Activated naive CD4-positive, alpha-beta T cell treated with anti-CD3 and anti-CD28 coated beads for 36 hours (primary cell): ENCODE measurements at regions not wholly inside any gene's neighbourhood (a gene's known extent, or its start where the extent isn't known, plus 50 kb on each side); places are given as distances from the start of the nearest gene placed in this dataset.

ENCODE experiments used
- CTCF ChIA-PET: fragments of 350-600 bp; sonication (Branson Sonifier 250); formaldehyde crosslinking; loops from one replicate; lab custom pipeline; 2021; ENCODE audit warnings: antibody characterized with exemption; lab: Charles Lee
- DNase-seq: peaks from one replicate; pipeline ENCODE4 v3.0.0-alpha.2; 2020
- H3K27ac Mint-ChIP-seq: one replicate; pipeline ENCODE4 v1.8.0; 2021; ENCODE audit warnings: mild to moderate bottlenecking, mixed read lengths
- H3K27me3 Mint-ChIP-seq: one replicate; pipeline ENCODE4 v1.8.0; 2021; ENCODE audit warnings: low read depth, mixed read lengths
- H3K36me3 Mint-ChIP-seq: one replicate; pipeline ENCODE4 v1.8.0; 2021; ENCODE audit warnings: low read depth, mixed read lengths
- H3K4me1 Mint-ChIP-seq: one replicate; pipeline ENCODE4 v1.8.0; 2021; ENCODE audit warnings: low read depth, mixed read lengths
- H3K4me3 Mint-ChIP-seq: one replicate; pipeline ENCODE4 v1.8.0; 2021; ENCODE audit warnings: mild to moderate bottlenecking, moderate library complexity, mixed read lengths
- H3K9me3 Mint-ChIP-seq: one replicate; pipeline ENCODE4 v1.8.0; 2021; ENCODE audit warnings: mixed read lengths
- intact Hi-C: fragments of 100-400 bp; cut with micrococcal nuclease; formaldehyde crosslinking; loops from one replicate; pipeline ENCODE4 v1.15.1; 2023

DNA sequence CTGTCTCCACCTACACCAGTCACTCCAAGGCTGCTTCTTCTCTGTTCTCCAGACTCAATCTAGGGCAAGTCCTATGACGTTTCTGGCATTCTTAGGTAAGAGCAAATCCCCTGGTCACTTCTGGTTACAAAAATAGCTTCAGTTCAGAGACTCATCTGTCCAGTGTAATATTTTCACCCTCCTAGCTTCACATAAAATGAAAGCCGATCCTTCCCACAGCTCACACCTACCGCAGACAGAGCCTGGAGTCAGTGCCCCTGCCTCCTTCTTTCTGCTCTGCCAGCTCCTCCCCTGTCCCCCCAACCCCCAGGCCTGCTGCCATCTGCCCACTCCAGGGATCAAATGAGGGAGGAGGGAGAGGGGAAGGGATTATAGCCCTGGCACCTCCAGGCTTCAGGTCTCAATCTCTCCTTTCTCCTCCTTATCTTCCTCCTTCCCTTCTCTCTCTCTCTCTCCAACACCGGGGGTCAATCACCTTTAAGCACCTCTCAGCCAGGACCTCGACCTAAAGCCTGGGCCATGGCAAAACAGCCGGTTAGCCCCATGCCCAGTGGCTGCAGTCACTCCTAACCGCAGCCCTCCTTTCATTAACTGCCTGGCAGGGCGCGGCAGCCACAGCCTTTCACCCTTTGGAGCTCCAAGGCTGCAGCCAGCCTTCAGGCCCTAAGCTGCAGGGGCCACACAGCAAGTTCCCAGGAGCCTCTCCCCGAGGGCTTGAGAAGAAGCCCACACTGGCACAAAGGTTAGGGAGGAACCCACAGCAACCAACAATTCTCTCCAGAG lies 292.6 kb upstream of the MGMT start:
- Mint-ChIP-seq H3K27me3 (no peaks in the 10 kb centered on the region), H3K36me3 (no peaks in the 10 kb centered on the region), H3K4me1 (peaks cover 4% of the 10 kb centered on the region), H3K9me3 (no peaks in the 10 kb centered on the region), H3K4me3 (no peak overlapping the region), H3K27ac (no peak overlapping the region)
- intact Hi-C loops, result no loop called here
- CTCF ChIA-PET, result no interaction called here
- DNase-seq, result no peak

DNA sequence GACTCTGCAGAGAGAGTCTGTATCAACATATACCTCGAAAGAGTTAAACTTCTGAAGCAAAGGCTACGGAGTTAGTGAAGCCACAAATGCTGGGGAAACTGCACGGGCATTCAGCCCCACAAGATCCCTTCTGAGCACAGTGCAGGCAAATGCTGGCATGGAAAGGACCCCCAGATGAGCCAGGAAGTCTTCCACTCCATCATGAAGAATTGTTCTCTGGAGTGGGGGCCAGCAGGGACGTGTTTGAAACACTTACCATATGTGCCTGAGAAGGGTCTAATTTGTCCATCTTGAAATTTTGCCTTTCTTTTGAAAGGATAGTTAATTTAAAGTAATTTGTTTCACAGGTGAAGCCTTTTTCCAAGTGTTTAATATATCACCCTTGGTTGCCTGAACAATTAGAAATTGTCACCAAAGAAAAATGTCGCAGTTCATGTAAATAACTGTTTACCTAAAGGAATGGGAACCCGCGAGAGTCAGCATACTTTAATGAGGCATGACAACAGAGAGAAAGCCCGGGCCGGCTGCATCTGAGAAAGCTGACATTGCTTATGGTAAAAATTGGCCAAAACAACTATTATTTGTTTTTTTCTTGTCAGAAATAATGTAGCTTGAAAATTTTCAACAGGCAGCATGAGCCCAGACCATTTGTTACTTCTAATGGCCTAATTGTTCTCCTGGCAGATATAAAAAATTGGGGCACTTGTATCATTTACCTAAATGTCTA lies 287.6 kb upstream of the MGMT start:
- peaks cover 2% of the 10 kb centered on the region for H3K4me1 Mint-ChIP-seq
- no peaks in the 10 kb centered on the region for H3K9me3 Mint-ChIP-seq
- no peak for DNase-seq
- intact Hi-C loops, result no loop called here
- H3K27ac Mint-ChIP-seq, result no peak overlapping the region
- H3K36me3 Mint-ChIP-seq, result no peaks in the 10 kb centered on the region
- H3K4me3 Mint-ChIP-seq, result no peak overlapping the region
- CTCF ChIA-PET, result no interaction called here
- H3K27me3 Mint-ChIP-seq, result no peaks in the 10 kb centered on the region

DNA sequence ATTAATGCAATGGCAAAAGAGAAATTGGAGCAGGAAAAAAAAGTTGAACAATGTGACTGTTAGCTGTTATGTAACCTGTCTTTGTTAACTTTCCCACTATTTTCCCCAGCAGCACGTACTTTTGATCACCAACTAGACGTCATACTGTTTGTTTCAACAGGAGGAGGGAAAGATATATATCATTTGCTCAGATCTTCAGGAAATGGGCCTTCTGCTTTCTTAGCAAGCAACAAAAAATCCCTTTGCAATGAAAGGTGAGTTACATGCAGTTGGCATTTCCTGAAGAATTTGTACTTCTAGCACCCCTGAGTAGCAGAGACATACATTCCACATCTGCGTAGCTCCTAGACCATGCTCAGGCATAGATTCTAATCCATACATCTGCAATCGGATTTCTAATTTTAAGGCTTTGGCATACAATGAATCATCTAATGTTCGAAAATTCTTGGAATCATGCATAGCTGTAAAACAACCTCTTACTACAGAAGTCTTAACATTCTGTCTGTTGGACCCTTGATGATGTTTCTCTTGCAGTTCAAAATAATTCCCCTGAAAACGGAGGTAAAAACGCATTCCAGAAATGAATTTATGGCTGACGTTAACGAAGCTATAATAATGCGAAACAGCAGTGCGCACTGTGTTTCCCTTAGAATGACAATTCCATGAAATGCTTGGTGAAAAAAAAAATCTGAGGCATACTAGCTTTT lies 286.9 kb upstream of the MGMT start:
- intact Hi-C loops, result no loop called here
- Mint-ChIP-seq H3K9me3 (no peaks in the 10 kb centered on the region), H3K4me3 (no peak overlapping the region), H3K36me3 (no peaks in the 10 kb centered on the region), H3K27ac (no peak overlapping the region), H3K27me3 (no peaks in the 10 kb centered on the region), H3K4me1 (peaks cover 2% of the 10 kb centered on the region)
- no peak for DNase-seq
- CTCF ChIA-PET, result no interaction called here

DNA sequence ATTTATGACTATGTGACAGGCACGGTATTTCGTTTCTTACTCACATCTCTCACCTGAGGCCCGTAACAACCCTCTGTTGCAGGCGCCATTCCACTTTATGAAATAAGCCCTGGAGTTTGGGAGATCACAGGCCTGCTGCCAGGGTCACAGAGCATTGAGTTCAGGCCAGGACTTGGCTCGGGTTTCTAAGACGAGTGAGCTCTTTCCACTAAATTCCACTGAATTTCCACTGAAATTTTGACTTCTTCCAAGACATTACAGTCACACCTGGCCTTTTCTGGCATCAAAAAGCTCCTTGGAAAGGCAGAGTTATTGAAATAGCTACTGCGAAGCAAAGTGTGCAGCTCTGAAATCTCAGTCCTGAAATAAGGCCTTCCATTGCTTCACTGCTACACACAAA lies 282.8 kb upstream of the MGMT start:
- CTCF ChIA-PET, result no interaction called here
- Mint-ChIP-seq H3K4me3 (no peak overlapping the region), H3K9me3 (peaks cover 13% of the 10 kb centered on the region), H3K27me3 (no peaks in the 10 kb centered on the region), H3K4me1 (peaks cover 2% of the 10 kb centered on the region), H3K27ac (no peak overlapping the region), H3K36me3 (peaks cover 2% of the 10 kb centered on the region)
- intact Hi-C loops, result no loop called here
- DNase-seq, result no peak

DNA sequence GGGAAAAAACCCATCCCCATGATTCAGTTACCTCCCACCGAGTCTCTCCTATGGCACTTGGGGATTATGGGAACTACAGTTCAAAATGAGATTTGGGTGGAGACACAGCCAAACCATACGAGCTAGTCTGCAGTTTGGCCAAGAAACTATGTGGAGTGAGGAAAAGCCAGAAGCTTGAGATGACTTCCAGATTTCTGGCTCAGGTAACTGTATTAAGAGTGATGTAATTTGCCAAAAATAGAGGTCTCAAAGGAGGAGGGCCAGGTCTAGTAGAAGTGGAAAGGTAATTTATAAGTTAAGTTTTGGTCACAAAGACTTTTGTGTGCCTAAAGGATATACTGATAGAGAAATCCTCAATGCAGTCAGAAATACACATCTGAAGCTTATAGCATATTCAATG lies 279.7 kb upstream of the MGMT start:
- Mint-ChIP-seq H3K4me3 (no peak overlapping the region), H3K9me3 (peaks cover 13% of the 10 kb centered on the region), H3K36me3 (peaks cover 2% of the 10 kb centered on the region), H3K4me1 (no peaks in the 10 kb centered on the region), H3K27me3 (no peaks in the 10 kb centered on the region), H3K27ac (no peak overlapping the region)
- DNase-seq, result no peak
- intact Hi-C loops, result no loop called here
- CTCF ChIA-PET, result interaction anchor here (0.6 kb wide), 1 partner anchor 124 kb away, joined by 3 read pairs; no protein-coding TSS in a partner anchor

DNA sequence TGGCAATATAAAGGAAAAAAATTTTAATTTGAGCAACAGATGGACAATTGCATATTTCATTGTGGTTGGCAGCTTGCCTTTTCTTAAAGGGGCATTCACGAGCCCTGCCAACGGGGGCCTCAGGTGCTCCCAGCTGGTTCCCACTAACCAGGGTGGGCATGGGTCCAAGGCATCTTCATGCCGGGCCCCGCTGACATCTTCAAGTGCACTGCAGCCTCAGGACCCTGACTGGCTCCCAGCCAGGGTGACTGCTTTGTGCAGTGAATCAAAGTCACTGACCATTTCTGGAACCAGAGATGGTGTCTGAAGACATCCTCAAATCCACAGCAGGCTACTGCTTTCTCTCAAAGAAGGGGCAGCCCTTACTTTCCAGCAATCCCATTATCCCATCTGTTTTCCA lies 275.2 kb upstream of the MGMT start:
- Mint-ChIP-seq H3K36me3 (peaks cover 2% of the 10 kb centered on the region), H3K27me3 (peaks cover 5% of the 10 kb centered on the region), H3K4me3 (no peak overlapping the region), H3K4me1 (peaks cover 13% of the 10 kb centered on the region), H3K27ac (no peak overlapping the region), H3K9me3 (peaks cover 9% of the 10 kb centered on the region)
- no peak for DNase-seq
- intact Hi-C loops, result no loop called here
- CTCF ChIA-PET, result no interaction called here

DNA sequence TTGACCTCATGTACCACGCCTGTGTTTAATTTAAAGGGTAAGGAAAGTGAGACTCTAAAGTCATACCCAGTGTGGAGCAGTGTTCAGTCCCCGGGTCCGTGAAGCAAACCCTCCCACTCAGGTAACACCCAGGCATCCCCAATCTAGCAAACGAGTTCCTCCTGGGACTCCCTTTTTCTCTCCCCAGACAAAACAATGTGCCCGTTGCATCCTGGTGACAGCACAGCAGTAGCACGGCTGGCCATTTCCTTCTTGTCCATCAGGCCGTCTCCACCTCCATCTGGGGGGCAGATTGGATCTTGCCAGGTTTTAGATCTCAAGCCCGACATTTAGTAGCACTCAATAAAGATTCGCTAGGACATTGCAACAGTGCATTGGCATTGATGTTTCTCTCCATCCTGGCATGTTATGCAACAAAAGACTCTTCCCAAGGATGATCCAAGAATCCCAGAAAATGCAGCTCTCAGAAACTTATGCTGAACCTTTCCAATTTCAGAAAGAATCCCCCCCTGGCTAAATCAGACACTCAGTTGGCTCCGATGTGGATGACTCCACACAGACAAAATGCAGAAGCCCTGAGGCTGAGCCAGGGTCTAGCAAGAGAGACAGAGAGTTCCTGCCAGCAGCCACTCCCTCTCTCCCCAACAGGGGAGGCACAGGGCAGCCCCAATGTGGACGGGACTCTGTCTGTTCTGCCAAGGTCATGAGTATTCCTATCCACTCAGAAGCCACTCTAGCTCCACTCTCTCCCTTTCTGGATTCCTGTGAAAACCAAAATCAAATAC lies 274.5 kb upstream of the MGMT start:
- intact Hi-C loops, result no loop called here

DNA sequence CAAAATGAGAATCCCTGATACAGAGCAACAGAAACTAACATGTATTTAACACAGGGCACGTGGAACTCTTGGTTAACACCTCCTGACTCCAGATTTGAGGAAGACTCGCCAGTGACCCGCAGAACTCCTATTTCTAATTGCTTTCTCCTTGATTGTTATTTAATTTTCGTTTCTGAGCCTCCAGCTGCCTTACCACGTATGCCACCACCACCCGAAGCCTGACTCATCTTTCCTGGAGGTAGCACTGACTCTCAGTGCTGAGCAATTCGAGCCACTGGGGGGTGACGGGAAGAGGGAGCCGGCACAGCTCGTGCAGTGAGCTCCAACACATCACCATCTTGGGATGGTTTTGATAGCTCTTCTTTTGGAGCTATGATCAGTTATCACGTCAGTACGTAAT lies 273.9 kb upstream of the MGMT start:
- Mint-ChIP-seq H3K27ac (no peak overlapping the region), H3K9me3 (no peaks in the 10 kb centered on the region), H3K36me3 (no peaks in the 10 kb centered on the region), H3K4me1 (peaks cover 13% of the 10 kb centered on the region), H3K4me3 (no peak overlapping the region), H3K27me3 (peaks cover 5% of the 10 kb centered on the region)
- intact Hi-C loops, result no loop called here
- peak; percentile 57 for DNase-seq
- CTCF ChIA-PET, result no interaction called here

More for the DNA sequence above, 274.5 kb upstream of the MGMT start:
- DNase-seq, result no peak
- CTCF ChIA-PET, result no interaction called here
- H3K9me3 Mint-ChIP-seq, result peaks cover 3% of the 10 kb centered on the region
- H3K4me3 Mint-ChIP-seq, result no peak overlapping the region
- H3K4me1 Mint-ChIP-seq, result peaks cover 13% of the 10 kb centered on the region
- peaks cover 5% of the 10 kb centered on the region for H3K27me3 Mint-ChIP-seq
- H3K27ac Mint-ChIP-seq, result no peak overlapping the region
- H3K36me3 Mint-ChIP-seq, result no peaks in the 10 kb centered on the region

DNA sequence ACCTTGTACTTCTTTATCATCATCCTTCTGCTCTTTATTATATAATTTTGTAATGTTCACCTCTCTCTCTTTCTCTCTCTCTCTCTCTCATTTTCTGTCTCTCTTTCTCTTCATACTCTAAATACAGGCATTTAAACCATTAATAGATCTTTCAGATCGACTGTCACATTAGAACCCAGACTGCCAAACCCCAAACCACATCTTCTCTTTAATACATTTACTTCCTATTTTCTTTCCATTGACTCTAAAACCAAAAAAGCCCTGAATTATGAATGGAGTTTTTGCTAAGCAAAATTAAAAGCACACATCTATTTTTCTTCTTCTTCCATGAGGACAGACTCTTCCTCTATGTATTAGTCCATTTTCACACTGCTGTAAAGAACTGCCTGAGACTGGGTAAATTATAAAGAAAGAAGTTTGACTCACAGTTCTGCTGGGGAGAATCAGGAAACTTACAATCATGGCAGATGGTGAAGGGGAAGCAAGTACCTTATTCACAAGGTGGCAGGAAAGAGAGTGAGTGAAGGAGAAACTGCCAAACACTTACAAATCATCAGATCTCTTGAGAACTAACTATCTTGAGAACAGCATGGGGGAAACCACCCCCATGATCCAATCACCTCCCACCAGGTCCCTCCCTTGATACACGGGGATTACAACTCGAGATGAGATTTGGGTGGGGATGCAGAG lies 272.7 kb upstream of the MGMT start:
- Mint-ChIP-seq H3K4me1 (peaks cover 13% of the 10 kb centered on the region), H3K4me3 (no peak overlapping the region), H3K27me3 (peaks cover 5% of the 10 kb centered on the region), H3K36me3 (no peaks in the 10 kb centered on the region), H3K27ac (no peak overlapping the region), H3K9me3 (no peaks in the 10 kb centered on the region)
- DNase-seq, result peak; percentile 24
- intact Hi-C loops, result loop anchor here (2.0 kb wide), 1 partner anchor 160 kb away; no protein-coding TSS in a partner anchor
- CTCF ChIA-PET, result no interaction called here

DNA sequence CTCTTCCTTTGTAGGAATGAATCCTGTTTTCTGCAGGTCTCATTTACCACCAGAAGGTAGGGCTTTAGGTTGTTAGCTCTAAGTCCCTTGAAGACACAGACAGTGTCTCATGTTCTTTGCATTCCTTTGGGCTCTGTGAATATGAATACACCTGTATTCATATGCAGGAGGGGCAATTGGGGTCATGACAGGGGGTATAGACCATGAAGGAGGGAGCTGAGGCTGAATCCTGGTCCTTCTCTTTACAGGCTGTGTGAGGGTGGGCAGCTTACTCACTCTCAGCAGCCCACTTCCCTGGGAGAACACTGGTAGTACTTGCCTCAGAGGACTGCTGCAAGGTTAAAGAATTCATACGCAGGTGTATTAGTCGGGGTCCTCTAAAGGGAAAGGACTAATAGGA lies 267.2 kb upstream of the MGMT start:
- CTCF ChIA-PET, result no interaction called here
- Mint-ChIP-seq H3K9me3 (no peaks in the 10 kb centered on the region), H3K4me1 (no peaks in the 10 kb centered on the region), H3K36me3 (no peaks in the 10 kb centered on the region), H3K27ac (no peak overlapping the region), H3K27me3 (no peaks in the 10 kb centered on the region), H3K4me3 (no peak overlapping the region)
- DNase-seq, result no peak
- intact Hi-C loops, result no loop called here

DNA sequence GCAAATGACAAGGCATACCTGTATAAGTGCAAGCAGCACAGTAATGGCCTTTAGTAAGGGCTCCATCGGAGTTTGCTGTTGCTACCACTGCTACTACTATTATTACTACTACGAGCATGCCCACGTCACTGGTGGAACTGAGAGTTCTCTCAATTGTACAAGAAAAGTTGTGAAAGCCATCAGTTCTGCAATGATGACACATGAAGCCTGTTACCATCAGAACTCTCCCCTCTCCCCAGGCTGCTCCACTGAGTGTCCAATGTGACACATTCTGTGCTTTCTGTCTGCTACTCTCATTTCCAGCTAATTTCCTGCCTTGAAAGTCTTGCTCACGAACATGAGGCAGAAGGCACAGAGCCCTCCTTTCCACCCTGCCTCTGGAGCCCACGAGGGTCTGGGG lies 263.2 kb upstream of the MGMT start:
- Mint-ChIP-seq H3K36me3 (no peaks in the 10 kb centered on the region), H3K9me3 (no peaks in the 10 kb centered on the region), H3K4me3 (no peak overlapping the region), H3K27me3 (peaks cover 4% of the 10 kb centered on the region), H3K4me1 (no peaks in the 10 kb centered on the region), H3K27ac (no peak overlapping the region)
- DNase-seq, result no peak
- CTCF ChIA-PET, result no interaction called here
- intact Hi-C loops, result no loop called here

DNA sequence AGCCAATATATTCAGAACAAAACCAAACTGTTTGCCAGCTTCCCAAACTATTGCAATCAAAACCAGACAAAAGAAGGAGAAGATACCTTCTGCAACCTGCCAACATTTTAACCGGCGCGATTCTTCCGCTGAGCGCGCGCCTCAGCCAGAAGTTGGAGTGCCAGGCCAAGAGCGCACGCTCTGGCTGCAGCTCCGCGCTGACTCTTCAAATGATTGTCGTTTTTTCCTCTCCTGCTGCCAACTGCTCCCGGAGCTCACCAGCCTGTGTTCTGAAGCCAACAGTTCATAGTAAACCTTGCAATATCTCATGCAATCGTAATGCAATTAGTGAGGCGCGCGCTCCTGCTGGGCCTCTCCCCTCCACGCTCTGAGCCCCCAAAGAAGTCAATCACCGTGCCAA lies 259.7 kb upstream of the MGMT start:
- Mint-ChIP-seq H3K27me3 (peaks cover 4% of the 10 kb centered on the region), H3K4me3 (no peak overlapping the region), H3K9me3 (no peaks in the 10 kb centered on the region), H3K36me3 (no peaks in the 10 kb centered on the region), H3K4me1 (no peaks in the 10 kb centered on the region), H3K27ac (no peak overlapping the region)
- CTCF ChIA-PET, result no interaction called here
- intact Hi-C loops, result no loop called here
- DNase-seq, result no peak
